CD14-positive monocyte (primary cell): ENCODE measurements at regions not wholly inside any gene's neighbourhood (a gene's known extent, or its start where the extent isn't known, plus 50 kb on each side); places are given as distances from the start of the nearest gene placed in this dataset.

ENCODE experiments used
- DNase-seq, 3 donors: peaks; one replicate each; pipeline ENCODE4 v3.0.0-alpha.2; 2011 to 2022
- H2AFZ ChIP-seq: 2 replicates; pipeline ENCODE4 v1.6.0; 2012; ENCODE audit warnings: mild to moderate bottlenecking, low read depth, low read length, inconsistent platforms; ENCODE audit not compliant: insufficient read depth, poor library complexity, severe bottlenecking
- H3K27ac ChIP-seq, 2 donors: 1 replicate in 1 of 2; 2 replicates in 1 of 2; pipeline ENCODE4 v1.5.1; 2012 to 2013; ENCODE audit warnings: low read length in 2 of 2, control low read depth in 1 of 2, inconsistent platforms in 1 of 2, low read depth in 1 of 2, mild to moderate bottlenecking in 1 of 2
- H3K27me3 ChIP-seq, 2 donors: one replicate each; pipeline versions ENCODE4 v1.6.0 to v1.6.1; 2011 to 2013; ENCODE audit warnings: low read length in 2 of 2; ENCODE audit not compliant: control insufficient read depth in 2 of 2, insufficient read depth in 2 of 2
- H3K36me3 ChIP-seq, 2 donors: replicated peaks in 1 of 2; 1 replicate in 1 of 2; 2 replicates in 1 of 2; pipeline versions ENCODE4 v1.5.1 to v1.6.1; 2012 to 2013; ENCODE audit warnings: low read length in 2 of 2, control low read depth in 1 of 2, inconsistent platforms in 1 of 2, mild to moderate bottlenecking in 1 of 2; ENCODE audit not compliant: insufficient read depth in 2 of 2, control insufficient read depth in 1 of 2
- H3K4me1 ChIP-seq, 2 donors: 1 replicate in 1 of 2; 2 replicates in 1 of 2; pipeline versions ENCODE4 v1.5.1 to v1.6.1; 2012 to 2013; ENCODE audit warnings: low read length in 2 of 2, control low read depth in 1 of 2, inconsistent platforms in 1 of 2, mild to moderate bottlenecking in 1 of 2, moderate library complexity in 1 of 2; ENCODE audit not compliant: insufficient read depth in 2 of 2, control insufficient read depth in 1 of 2
- H3K4me2 ChIP-seq: replicated peaks from 2 replicates; pipeline ENCODE3; 2012; ENCODE audit warnings: low read length, moderate library complexity, mild to moderate bottlenecking; ENCODE audit not compliant: poor library complexity, severe bottlenecking; ENCODE audit errors: extremely low read depth
- H3K4me3 ChIP-seq, 3 experiments: fragments of 200-600 bp in 1 of 3; sonication (generic) in 1 of 3; replicated peaks in 1 of 3; 1 replicate in 2 of 3; 2 replicates in 1 of 3; pipeline ENCODE4 v1.5.1; 2011 to 2013; ENCODE audit warnings: low read length in 3 of 3, mild to moderate bottlenecking in 3 of 3, control low read depth in 2 of 3, low read depth in 2 of 3, inconsistent platforms in 1 of 3, moderate library complexity in 1 of 3
- H3K79me2 ChIP-seq: 2 replicates; pipeline ENCODE4 v1.6.0; 2012; ENCODE audit warnings: mild to moderate bottlenecking, control low read depth, inconsistent platforms, low read length, moderate library complexity; ENCODE audit not compliant: insufficient read depth
- H3K9ac ChIP-seq: 2 replicates; pipeline ENCODE4 v1.6.0; 2017; ENCODE audit warnings: low read length, mild to moderate bottlenecking; ENCODE audit not compliant: insufficient read depth, poor library complexity, severe bottlenecking
- H3K9me3 ChIP-seq, 2 donors: replicated peaks in 1 of 2; 1 replicate in 1 of 2; 2 replicates in 1 of 2; pipeline versions ENCODE4 v1.5.1 to v1.6.1; 2012 to 2013; ENCODE audit warnings: low read length in 2 of 2, control low read depth in 1 of 2; ENCODE audit not compliant: control insufficient read depth in 1 of 2, insufficient read depth in 1 of 2
- H4K20me1 ChIP-seq: 2 replicates; pipeline ENCODE4 v1.6.0; 2012; ENCODE audit warnings: mild to moderate bottlenecking, low read length, control low read depth, moderate library complexity; ENCODE audit not compliant: insufficient read depth
- H3K27ac Mint-ChIP-seq, 7 donors: one replicate each; pipeline ENCODE4 v1.8.0; 2020; ENCODE audit warnings: mild to moderate bottlenecking in 7 of 7, mixed read lengths in 7 of 7, moderate library complexity in 6 of 7, inconsistent platforms in 2 of 7
- H3K27me3 Mint-ChIP-seq, 3 donors: one replicate each; pipeline ENCODE4 v1.8.0; 2021 to 2022; ENCODE audit warnings: low read depth in 3 of 3, mild to moderate bottlenecking in 3 of 3, mixed read lengths in 3 of 3, moderate library complexity in 3 of 3, inconsistent platforms in 1 of 3
- H3K36me3 Mint-ChIP-seq, 2 donors: one replicate each; pipeline ENCODE4 v1.8.0; 2020; ENCODE audit warnings: mixed read lengths in 2 of 2, inconsistent platforms in 1 of 2, mild to moderate bottlenecking in 1 of 2
- H3K4me1 Mint-ChIP-seq: one replicate; pipeline ENCODE4 v1.8.0; 2020; ENCODE audit warnings: mild to moderate bottlenecking, mixed read lengths
- H3K4me3 Mint-ChIP-seq, 2 donors: one replicate each; pipeline ENCODE4 v1.8.0; 2020; ENCODE audit warnings: mild to moderate bottlenecking in 2 of 2, mixed read lengths in 2 of 2, moderate library complexity in 1 of 2
- H3K9me3 Mint-ChIP-seq, 7 donors: one replicate each; pipeline ENCODE4 v1.8.0; 2020 to 2022; ENCODE audit warnings: mixed read lengths in 7 of 7, mild to moderate bottlenecking in 6 of 7, moderate library complexity in 6 of 7, inconsistent platforms in 2 of 7
- CTCF ChIP-seq: fragments of 200-600 bp; IDR thresholded peaks from one replicate; pipeline ENCODE4 v1.8.0; 2022; ENCODE audit warnings: antibody characterized with exemption, mild to moderate bottlenecking
- WGBS: methylation state at CpG from one replicate; pipeline ENCODE4 v1.1.5; 2013; ENCODE audit warnings: missing lambda C conversion rate; ENCODE audit not compliant: insufficient coverage; 5-methylcytosine and 5-hydroxymethylcytosine counted together
- intact Hi-C, 2 donors: fragments of 100-400 bp; cut with micrococcal nuclease; formaldehyde crosslinking; loops; one replicate each; pipeline versions ENCODE4 v1.15.0 to v1.15.1; 2023

GRCh38 chr4:62471021-62471420 is 1270.9 kb downstream of the ADGRL3 start:
- no peaks in the 10 kb centered on the region for H3K36me3 Mint-ChIP-seq
- Histone ChIP-seq H3K4me3 (no peak overlapping the region), H4K20me1 (no peaks in the 10 kb centered on the region), H3K4me1 (no peaks in the 10 kb centered on the region), H3K27ac (no peak overlapping the region), H3K9me3 (no peaks in the 10 kb centered on the region), H3K27me3 (no peaks in the 10 kb centered on the region), H3K4me2 (no peak overlapping the region), H3K9ac (no peak overlapping the region), H2AFZ (no peak overlapping the region), H3K79me2 (no peaks in the 10 kb centered on the region), H3K36me3 (no peaks in the 10 kb centered on the region)
- no peak overlapping the region for H3K27ac Mint-ChIP-seq
- H3K4me1 Mint-ChIP-seq = no peaks in the 10 kb centered on the region
- peaks cover 0 to 8% (median 0%) of the 10 kb centered on the region in 7 donors for H3K9me3 Mint-ChIP-seq
- DNase-seq = no peak
- H3K27me3 Mint-ChIP-seq = peaks cover 0 to 2% (median 0%) of the 10 kb centered on the region in 3 donors
- H3K4me3 Mint-ChIP-seq = no peak overlapping the region
- no CpG with 5 or more reads among the region's 1 CpG for whole genome bisulfite sequencing
- intact Hi-C loops = no loop called here
- no peak for TF ChIP-seq CTCF

GRCh38 chr4:62470421-62470983 is 1270.4 kb downstream of the ADGRL3 start:
- WGBS = 95% methylated on average over 4 of the region's 13 CpGs
- no peaks in the 10 kb centered on the region for H3K79me2 ChIP-seq
- no peak for DNase-seq
- Mint-ChIP-seq H3K27me3 (peaks cover 0 to 2% (median 0%) of the 10 kb centered on the region in 3 donors), H3K4me3 (no peak overlapping the region), H3K27ac (no peak overlapping the region), H3K4me1 (no peaks in the 10 kb centered on the region), H3K36me3 (no peaks in the 10 kb centered on the region), H3K9me3 (peaks cover 0 to 8% (median 0%) of the 10 kb centered on the region in 7 donors)
- intact Hi-C loops = no loop called here
- no peak overlapping the region for H3K4me3 ChIP-seq
- no peaks in the 10 kb centered on the region for H3K9me3 ChIP-seq
- H3K4me2 ChIP-seq = no peak overlapping the region
- TF ChIP-seq CTCF = no peak
- no peaks in the 10 kb centered on the region for H3K36me3 ChIP-seq
- no peak overlapping the region for H3K27ac ChIP-seq
- no peaks in the 10 kb centered on the region for H3K27me3 ChIP-seq
- no peak overlapping the region for H3K9ac ChIP-seq
- H4K20me1 ChIP-seq = no peaks in the 10 kb centered on the region
- no peaks in the 10 kb centered on the region for H3K4me1 ChIP-seq
- no peak overlapping the region for H2AFZ ChIP-seq
